Spleen (tissue), 7 donors: ENCODE measurements at regions not wholly inside any gene's neighbourhood (a gene's known extent, or its start where the extent isn't known, plus 50 kb on each side); places are given as distances from the start of the nearest gene placed in this dataset.

Experiments
- CTCF ChIP-seq, 11 experiments: fragments of 200-600 bp in 7 of 11; fragments of 450-650 bp in 4 of 11; sonication (generic) in 4 of 11; IDR thresholded peaks in 8 of 11; conservative IDR thresholded peaks in 3 of 11; 1 replicate in 7 of 11; 2 replicates in 4 of 11; pipeline versions ENCODE4 v1.4.0 to v1.8.0; 2016 to 2021; ENCODE audit warnings: antibody characterized with exemption in 11 of 11, inconsistent platforms in 4 of 11, mild to moderate bottlenecking in 1 of 11
- POLR2A ChIP-seq, 3 donors: fragments of 450-650 bp; IDR thresholded peaks; one replicate each; pipeline ENCODE4 v1.5.1; 2017; ENCODE audit warnings: antibody characterized with exemption in 3 of 3, mild to moderate bottlenecking in 1 of 3
- POLR2AphosphoS5 ChIP-seq, 3 donors: sonication (generic); formaldehyde crosslinking; IDR thresholded peaks; one replicate each; pipeline ENCODE4 v1.5.1; 2017; ENCODE audit warnings: antibody characterized with exemption in 3 of 3
- donor health status: DM: no; HTN: no; CAD: no; lungs with moderate emphysema.
- donor health status: DM: no; HTN: no; CAD: no.
- donor health status: DM: no; HTN: no; CAD: no.

- TF ChIP-seq CTCF (IDR thresholded peaks at IDR 0.05 in 8 of 11, conservative IDR thresholded peaks at IDR 0.05 in 3 of 11) (no peak), POLR2A (IDR thresholded peaks at IDR 0.05) (no peak), POLR2AphosphoS5 (IDR thresholded peaks at IDR 0.05) (peak in 1 of 3 donors; percentile 28)
Observed at GRCh38 chr5:169417676-169418075, 116.7 kb upstream of the SLIT3 start.
